GM18873 (cell line): ENCODE measurements at regions not wholly inside any gene's neighbourhood (a gene's known extent, or its start where the extent isn't known, plus 50 kb on each side); places are given as distances from the start of the nearest gene placed in this dataset.

Experiments used
- ATAC-seq: cut with Tn5 transposase; IDR thresholded peaks from one replicate; pipeline ENCODE4 v1.9.1; 2021; ENCODE audit warnings: mild to moderate bottlenecking, moderate library complexity, moderate number of reproducible peaks; ENCODE audit not compliant: unreplicated experiment, low FRiP score

DNA sequence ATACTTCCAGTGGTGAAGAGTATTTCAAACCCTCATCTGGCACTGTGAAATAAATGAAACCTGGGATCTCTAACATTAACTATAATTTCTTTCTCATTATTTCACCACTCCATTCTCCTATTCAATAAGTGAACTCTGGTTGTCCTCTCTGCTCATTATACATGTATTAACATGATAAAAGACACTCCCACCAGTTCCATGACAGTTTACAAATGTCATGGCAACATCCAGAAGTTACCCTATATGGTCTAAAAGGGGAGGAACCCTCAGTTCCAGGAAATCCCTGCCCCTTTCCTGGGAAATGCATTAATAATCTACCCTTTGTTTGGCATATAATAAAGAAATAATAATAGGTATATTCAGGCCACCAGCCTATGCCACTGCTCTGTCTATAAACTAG, 62.7 kb upstream of the BRINP3 start:
- ATAC-seq, result no peak

DNA sequence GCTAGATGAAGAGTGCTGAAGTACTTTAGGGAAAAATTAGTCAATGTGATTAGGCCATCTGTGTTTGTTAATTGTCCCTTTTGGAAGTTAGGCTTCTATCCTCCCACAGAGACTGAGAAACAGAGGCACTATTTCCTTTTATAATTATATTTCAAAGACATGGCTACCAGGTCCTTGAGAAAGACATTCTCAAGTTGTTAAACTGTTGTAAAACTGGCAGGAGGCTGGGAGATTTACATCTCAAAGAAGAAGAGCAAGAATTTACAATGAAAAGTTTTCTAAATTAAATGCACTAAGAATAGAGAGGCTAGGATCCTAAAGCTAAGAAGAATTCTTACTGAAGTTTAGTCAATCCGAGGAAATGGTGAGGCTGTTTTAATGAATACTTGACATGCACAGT, 74.0 kb upstream of the BRINP3 start:
- no peak for ATAC-seq

DNA sequence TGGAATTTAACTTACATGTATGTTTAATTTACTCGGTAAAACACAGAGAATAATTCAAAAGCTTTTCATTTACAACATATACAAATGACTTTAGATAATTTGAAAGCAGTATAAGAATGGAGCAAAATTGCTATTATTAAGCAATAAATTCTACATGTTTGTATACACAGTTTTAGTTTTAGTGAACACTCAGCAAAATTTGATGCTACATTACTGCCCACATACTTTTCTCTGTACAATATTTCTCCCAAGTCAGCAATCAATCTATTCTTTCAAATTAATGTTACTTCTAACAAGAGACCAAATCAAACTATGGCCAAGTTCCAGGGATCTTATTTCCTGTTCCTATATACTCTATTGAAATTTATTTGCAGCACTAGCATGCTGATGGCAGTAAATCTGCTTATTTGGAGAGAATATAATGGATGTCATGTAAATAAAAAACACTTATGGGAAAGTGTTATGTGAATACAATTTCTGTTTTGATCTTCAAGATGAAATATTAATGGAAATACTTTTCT, 82.6 kb upstream of the BRINP3 start:
- ATAC-seq, result no peak

DNA sequence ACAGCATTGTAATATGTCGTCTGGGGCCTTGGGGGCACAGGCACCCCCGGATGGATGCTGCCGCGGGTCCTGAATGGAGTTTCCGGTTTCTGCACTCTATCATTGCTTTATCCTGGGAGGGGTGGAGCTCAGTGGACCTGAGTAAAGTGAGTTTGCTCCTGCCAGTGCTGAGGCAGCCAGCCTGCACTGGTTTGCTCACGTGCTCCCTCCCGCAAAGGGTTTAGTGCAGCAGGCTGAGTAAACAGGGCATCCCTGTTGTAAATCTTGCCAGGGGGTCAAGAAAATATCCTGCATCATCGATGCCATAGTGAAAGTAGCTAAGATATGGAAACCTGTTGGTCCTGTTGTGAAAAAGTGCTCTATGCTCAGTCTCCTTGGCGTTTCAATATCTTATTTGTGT, 85.6 kb upstream of the BRINP3 start:
- ATAC-seq, result no peak

DNA sequence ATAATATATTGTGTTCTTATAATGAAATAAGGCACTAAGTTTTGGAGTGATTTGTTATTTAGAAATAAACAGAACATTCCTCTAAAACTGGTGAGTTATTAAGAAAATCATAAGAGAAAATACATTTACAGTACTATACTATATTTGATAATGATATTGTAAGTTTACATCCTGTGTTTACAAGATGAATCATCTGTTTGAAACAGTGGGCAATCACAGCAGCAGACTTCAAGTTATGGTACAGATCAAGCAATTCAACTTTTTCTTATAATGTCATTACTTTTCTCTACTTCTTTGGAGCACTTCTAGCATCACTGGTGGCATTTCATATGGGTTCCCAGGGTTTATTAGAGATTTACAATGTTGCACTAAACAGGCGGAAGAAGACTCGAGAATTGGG, 86.5 kb upstream of the BRINP3 start:
- ATAC-seq, result no peak

DNA sequence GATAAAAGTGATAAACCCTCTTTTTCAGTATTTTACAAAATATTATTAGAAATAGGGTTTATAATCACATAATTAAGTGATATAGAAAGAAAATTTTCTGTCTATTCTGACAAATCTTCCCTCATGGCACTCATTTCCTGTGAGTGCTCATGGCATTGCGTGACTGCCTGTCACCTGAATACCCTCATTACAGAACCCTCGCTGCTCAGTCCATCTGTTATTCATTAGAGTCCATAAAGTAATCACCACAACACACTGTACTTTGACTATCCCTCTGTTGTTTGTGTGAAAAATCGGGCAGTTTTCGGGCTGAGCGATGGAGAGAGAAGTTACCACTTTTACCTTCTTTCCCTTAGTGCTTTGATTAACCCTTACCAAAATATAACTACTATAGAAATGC, 100.4 kb upstream of the BRINP3 start:
- no peak for ATAC-seq

DNA sequence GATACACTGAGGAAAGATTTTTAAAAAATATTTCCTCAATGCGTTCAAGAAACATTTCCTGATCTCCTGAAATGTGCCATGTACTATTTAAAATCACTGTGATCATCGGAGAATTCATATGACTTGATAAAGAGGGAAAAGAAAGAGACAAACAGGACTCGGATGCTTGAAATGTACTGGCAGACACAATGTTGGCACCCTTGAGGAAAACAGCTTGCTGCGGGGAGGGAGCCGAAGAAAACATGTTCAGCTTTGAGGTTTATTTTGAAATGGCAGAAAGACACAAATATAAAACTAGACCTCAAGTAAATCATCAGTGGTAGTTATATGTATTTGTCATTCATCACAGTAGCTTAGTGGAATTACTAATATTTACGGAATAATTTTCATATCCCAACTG, 100.9 kb upstream of the BRINP3 start:
- no peak for ATAC-seq

DNA sequence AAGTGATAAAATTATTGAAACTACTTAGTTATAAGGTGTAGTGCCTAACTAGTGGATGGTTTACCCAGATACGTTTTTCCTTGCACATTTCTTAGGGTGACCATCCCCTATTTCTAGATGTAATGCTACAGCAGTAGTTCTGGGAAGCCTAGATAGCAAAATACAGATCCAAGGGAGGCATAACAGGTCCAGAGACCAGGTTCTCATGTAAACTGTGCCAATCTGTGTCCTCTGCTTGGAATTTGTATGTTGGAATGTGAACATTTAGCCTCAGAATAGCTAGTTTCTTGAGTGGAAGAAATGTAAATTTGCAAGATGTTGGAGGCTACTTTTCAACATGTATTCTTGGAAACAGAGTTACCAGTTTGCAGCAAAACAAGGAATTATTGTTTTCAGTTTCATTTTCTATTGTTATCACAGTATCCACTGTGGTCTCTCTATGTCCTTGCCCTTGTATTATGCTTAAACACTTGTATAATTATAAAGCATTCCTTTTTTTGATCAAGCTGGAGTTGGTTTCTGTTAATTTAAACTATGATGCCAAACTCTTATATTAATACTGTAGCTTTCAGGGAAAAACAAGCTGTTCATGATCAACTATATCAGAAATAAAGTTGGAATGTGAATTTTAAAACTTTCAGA, 102.0 kb upstream of the BRINP3 start:
- ATAC-seq, result no peak

DNA sequence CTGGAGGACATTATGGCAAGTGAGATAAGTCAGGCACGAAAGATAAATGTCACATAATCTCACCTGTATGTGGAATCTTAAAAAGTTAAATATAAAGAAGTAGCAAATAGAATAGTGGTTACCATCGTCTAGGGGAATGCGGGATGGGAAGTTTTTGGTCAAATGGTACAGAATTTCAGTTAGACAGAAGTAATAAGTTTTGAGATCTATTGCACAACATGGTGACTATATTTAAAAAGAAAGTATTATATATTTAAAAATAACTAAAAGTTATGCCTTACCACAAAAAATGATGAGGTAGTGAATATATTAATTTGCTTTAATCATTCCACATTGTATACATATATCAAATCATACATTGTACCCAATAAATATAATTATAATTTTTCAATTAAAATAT, 106.2 kb upstream of the BRINP3 start:
- ATAC-seq, result no peak

DNA sequence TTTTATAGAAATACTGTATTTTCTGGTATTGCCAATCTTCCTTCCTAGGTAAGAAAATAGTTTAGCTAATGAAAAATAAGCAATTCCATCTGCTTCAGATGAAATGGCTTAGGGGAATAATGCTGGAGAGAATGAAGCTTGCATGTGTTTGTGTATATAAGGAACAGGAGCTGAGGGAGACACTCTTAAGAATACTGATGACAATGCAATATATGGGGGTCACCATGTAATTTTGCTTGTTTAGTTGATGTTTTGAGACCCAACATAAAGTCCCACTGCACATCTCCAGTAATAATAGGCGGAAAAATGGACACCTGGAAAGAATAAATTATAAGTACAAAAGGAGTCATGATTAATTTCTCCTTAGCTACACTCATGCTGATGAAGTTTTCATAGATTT, 110.8 kb upstream of the BRINP3 start:
- no peak for ATAC-seq

DNA sequence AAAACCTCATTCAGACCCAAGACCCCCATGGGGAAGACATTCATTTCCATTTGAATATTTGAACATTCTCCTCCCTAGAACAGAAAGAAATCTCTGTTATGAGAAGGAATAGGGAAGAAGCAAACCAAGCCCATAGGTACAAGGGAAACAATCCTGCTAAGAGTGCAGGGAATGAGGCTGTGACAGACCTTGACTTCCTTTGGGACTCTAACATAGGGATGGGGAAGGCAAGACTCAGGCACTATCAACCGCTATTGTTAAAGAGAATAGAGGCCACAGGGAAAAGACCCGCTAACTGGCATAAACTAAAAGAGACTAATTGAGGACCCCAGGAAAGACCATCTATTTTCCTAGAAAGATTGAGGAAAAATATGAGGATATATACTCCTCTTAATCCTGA, 117.8 kb upstream of the BRINP3 start:
- ATAC-seq, result no peak

DNA sequence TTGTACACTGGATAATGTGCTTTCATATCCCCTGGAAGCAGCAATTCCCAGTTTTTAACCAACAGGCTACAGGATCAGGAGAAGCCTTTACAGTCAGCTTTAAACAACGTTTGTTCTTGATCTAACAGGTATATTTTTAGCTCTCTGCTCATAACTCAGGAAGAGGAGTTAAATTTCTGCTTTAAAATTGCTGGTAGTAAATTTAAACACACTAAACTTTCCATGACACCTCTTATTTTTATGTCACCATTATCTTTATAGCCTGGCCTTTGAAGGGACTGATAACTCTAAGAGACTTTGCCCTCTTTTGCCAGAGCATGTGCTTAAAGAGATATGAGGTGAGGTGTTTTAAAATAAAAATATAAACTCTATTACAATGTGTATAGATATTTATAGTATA, 119.6 kb upstream of the BRINP3 start:
- ATAC-seq, result no peak

DNA sequence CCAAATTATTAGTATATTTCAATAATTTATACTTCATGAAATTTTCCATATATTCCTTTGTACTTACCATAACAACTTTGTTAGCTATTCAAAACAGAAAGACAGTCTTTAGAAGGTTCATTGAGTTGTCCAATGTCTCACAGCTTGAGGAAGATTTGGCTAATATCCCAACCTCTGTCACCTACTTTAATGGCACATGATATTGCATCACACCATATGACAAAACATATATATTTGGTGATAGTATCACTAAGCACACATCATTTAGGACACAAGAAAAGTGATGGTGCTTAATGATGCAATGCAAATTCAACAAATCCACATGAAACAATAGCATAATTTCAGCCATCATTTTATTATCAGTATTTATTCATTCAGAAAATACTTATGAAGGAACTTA, 122.0 kb upstream of the BRINP3 start:
- no peak for ATAC-seq

DNA sequence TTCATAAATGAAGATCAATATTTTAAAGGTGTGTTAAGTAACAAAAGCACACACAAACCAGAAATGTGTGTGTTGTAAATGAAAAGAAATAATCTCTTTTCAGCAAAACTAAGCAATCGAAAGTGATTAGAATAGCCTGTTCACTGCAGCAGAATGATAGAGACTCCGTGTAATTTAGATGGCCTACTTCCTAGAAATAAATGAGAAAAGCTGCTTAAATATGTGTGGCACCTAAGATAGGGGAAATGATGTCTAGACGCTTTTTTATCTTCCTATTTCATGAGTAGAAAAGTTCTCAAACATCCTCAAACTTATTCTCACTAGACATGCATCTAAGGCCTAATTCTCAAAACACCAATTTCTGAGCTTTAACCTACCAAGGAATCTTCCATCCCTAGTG, 124.7 kb upstream of the BRINP3 start:
- no peak for ATAC-seq

DNA sequence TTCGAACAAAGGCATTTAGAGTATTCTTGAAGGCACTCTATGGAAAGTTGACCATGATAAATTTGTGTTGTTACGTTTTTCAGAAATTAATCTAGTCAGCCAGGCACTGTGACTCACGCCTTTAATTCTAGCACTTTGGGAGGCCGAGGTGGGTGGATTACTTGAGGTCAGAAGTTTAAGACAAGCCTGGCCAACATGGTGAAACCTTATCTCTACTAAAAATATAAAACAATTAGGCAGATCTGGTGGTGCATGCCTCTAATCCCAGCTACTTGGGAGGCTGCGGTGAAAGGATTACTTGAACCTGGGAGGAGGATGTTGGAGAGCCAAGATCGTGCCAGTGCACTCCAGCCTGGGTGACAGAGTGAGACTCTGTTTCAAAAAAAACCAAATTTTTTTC, 130.6 kb upstream of the BRINP3 start:
- no peak for ATAC-seq

DNA sequence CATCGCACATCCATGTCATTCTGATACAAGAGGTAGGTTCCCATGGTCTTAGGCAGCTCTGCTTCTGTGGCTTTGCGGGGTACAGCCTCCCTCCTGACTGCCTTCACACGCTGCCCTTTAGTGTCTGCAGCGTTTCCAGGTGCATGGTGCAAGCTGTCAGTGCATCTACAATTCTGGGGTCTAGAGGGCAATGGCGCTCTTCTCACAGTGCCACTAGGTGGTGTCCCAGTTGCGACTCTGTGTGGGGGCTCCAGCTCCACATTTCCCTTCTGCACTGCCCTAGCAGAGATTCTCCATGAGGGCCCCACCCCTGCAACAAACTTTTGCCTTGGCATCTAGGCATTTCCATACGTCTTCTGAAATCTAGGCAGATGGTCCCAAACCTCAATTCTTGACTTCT, 138.2 kb upstream of the BRINP3 start:
- ATAC-seq, result no peak

DNA sequence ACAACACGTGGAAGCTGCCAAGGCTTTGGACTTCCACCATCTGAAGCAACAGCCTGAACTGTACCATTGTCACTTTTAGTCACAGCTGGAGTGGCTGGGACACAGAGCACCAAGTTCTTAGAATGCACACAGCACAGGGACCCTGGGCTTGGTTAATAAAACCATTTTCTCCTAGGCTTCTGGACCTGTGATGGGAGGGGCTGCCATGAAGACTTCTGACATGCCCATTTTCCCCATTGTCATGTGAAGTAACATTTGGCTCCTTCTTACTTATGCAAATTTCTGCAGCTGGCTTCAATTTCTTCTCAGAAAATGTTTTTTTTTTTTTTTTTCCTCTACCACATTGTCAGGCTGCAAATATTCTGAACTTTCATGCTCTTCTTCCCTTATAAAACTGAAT, 138.6 kb upstream of the BRINP3 start:
- no peak for ATAC-seq

DNA sequence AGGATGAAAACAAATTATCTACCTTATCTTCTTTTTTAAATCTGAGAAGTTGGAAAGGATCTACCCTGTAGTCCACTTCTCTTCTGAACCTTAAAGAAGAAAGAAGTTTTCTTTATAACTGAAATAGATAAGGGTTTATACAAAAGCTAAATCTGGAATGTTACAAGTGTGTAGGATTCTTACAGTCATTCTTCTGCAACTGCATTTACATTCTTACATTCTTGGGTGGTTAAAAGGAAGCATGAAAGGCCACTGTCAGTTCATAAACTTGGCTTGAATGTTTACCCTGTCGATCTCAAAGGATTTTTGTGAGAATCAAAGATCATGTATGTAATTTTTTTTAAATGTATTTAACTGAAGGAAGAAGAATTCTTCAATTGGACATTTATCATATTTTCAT, 142.1 kb upstream of the BRINP3 start:
- no peak for ATAC-seq

DNA sequence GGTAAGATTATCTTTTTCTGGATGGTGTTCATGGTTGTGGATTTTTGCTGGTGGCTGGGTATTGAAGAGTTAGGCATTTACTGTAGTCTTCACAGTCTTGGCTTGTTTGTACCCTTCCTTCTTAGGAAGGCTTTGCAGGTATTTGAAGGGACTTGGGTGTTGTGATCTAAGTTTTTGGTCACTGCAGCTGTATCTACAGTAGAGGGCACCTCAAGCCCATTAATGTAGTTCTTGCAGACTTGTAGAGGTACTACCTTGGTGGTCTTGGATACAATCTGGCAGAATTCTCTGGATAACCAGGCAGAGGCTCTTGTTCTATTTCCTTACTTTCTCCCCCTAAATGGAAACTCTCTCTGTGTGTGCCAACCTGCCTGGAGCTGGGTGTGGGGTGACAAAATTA, 155.8 kb upstream of the BRINP3 start:
- ATAC-seq, result no peak

DNA sequence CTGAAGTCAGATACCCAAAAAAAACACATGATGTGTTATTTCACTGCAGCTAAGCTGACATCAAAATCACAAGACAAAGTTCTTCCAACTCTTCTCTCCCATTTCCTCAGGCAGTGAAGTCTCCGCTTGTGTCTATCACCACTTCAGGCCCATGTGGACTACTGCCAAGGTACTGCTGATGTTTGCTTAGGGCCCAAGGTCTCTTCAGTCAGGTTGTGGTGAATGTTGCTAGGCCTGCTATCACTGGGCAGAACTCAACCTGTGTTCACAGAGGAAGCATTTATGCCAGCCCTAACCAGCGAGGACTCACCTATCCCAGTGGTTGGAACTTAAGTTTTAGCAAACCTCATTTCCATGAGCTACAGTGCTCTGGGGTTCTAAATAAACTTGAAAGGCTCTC, 156.5 kb upstream of the BRINP3 start:
- ATAC-seq, result no peak

DNA sequence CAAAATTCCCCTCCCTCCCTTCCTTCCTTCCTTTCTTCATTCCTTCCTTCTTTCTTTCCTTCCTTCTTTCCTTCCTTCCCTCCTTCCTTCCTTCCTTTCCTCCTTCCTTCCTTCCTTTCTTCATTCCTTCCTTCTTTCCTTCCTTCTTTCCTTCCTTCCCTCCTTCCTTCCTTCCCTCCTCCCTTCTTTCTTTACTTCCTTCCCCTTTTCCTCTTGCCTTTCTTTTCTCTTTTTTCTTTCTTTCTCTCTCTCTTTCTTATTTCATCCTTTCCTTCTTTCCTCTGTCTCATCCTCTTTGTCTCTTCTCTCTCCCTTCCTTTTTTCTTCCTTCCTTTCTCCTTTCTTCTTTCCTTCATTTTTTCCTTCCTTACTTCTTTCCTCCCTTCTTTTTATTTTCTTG, 171.9 kb upstream of the BRINP3 start:
- no peak for ATAC-seq

DNA sequence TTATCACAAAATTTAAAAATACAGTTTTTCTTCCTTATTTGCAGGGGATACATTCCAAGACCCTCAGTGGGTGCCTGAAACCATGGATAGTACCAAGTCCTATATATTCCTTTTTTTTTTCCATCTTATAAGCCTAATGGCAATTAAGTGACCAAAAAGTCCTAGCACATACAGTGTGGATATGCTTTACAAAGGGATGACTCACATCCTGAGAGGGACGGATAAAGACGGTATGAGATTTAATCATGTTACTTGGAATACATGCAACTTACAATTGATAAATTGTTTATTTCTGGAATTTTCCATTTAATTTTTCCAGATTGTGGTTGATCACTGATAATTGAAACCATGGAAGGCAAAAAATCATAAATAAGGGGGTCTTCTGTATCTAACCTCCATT, 181.2 kb upstream of the BRINP3 start:
- no peak for ATAC-seq

DNA sequence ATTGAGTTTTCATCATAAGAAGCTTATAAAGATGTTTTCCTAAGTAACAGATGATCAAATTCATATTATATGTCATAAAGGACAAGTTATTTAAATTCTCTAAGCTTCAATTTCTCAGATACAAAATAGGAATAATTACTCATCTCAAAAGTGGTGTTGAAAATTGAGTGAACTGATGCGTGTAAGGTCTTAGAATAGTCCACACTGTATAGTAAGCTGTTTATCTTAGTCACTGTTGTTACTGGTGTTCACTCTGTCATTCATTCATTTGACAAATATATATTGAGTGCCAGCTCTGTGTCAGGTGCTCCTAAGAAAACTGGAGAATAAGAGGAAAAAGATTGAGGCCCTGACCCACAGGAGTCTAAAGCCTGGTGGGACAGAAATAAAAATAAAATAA, 186.3 kb upstream of the BRINP3 start:
- no peak for ATAC-seq
